ENCODE measurements at regions not wholly inside any gene's neighbourhood (a gene's known extent, or its start where the extent isn't known, plus 50 kb on each side); places are given as distances from the start of the nearest gene placed in this dataset.

DNA sequence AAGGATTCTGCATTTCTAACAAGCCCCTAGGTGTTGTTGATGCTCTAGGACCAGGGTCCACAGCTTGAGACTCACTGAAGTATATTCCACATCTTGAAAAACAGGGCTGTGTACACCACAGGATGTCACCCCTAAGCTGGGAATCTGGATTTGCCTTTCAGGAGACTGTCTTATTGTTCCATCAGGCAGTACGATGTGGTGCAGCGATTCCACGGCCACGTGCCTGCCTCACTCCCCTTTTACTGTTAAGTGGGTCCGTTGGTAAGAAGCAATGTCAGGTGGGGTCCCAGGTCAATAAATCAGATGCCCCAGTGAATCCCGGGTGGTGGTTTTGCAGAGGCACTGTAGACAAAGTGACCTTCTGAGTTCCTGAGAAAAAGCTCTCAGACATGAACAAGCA is 470.7 kb downstream of the HS3ST3B1 start:
- 92 to 97% methylated on average over 6 of the region's 6 CpGs for WGBS, 2 experiments (ENCODE audit: insufficient coverage in 1 of 2, insufficient read length in 1 of 2)
- DNase-seq: no peak
- H3K9me3 Mint-ChIP-seq: peaks cover 11% of the 10 kb centered on the region

DNA sequence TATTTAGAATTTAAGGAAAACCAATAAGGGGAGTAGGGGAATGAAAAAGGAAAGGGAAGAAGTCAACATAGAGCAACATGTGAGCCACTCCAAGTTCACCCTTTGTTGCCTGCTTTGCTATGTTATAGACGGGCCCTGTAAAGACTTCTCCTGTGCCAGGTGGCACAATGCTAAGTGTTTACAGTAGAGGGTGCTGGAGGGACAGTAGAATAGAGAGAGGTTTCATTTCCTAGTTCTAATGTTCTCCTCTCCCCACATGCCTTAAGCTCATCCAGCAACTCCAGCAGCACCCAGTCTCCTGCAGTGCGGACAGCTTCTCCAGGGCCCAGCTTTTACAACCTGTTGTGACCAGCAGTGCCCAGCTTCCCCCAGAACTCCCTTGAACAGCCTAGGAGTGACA is 468.0 kb downstream of the HS3ST3B1 start:
- no peaks in the 10 kb centered on the region for H3K36me3 ChIP-seq (ENCODE audit: control insufficient read depth, insufficient read depth, low read length)
- no peak overlapping the region for H3K4me3 ChIP-seq (ENCODE audit: low read length)
- H3K27me3 ChIP-seq (ENCODE audit: control insufficient read depth, insufficient read depth, low read length, poor library complexity, severe bottlenecking): no peaks in the 10 kb centered on the region
- H3K4me1 ChIP-seq (ENCODE audit: control insufficient read depth, insufficient read depth, low read length): no peaks in the 10 kb centered on the region
- H3K36me3 Mint-ChIP-seq (ENCODE audit: low read depth): no peaks in the 10 kb centered on the region
- H3K9me3 ChIP-seq (ENCODE audit: control insufficient read depth, low read length): peaks cover 14% of the 10 kb centered on the region
- 87 to 100% methylated on average over 1 to 2 of the region's 2 CpGs for WGBS, 2 experiments (ENCODE audit: insufficient coverage in 1 of 2, insufficient read length in 1 of 2)
- peaks cover 8% of the 10 kb centered on the region for H3K9me3 Mint-ChIP-seq
- H3K9ac ChIP-seq (ENCODE audit: extremely low read depth, low read length, poor library complexity, severe bottlenecking): no peak overlapping the region
- H3K27me3 Mint-ChIP-seq (ENCODE audit: insufficient read depth): no peaks in the 10 kb centered on the region
- H3K4me1 Mint-ChIP-seq: no peaks in the 10 kb centered on the region
- TF ChIP-seq CTCF (conservative IDR thresholded peaks at IDR 0.05): no peak
- no peak overlapping the region for H3K27ac Mint-ChIP-seq
- no peak for DNase-seq
- no peak overlapping the region for H3K4me3 Mint-ChIP-seq
- H3K27ac ChIP-seq (ENCODE audit: low read depth, low read length): no peak overlapping the region

More for the DNA sequence above, 470.7 kb downstream of the HS3ST3B1 start:
- Mint-ChIP-seq H3K4me3 (no peak overlapping the region), H3K27ac (no peak overlapping the region), H3K4me1 (peaks cover 12% of the 10 kb centered on the region), H3K27me3 (ENCODE audit: insufficient read depth) (no peaks in the 10 kb centered on the region), H3K36me3 (ENCODE audit: low read depth) (no peaks in the 10 kb centered on the region)
- Histone ChIP-seq H3K9ac (ENCODE audit: extremely low read depth, low read length, poor library complexity, severe bottlenecking) (no peak overlapping the region), H3K4me1 (ENCODE audit: control insufficient read depth, insufficient read depth, low read length) (peaks cover 4% of the 10 kb centered on the region), H3K36me3 (ENCODE audit: control insufficient read depth, insufficient read depth, low read length) (no peaks in the 10 kb centered on the region), H3K27ac (ENCODE audit: low read depth, low read length) (no peak overlapping the region), H3K4me3 (ENCODE audit: low read length) (no peak overlapping the region), H3K27me3 (ENCODE audit: control insufficient read depth, insufficient read depth, low read length, poor library complexity, severe bottlenecking) (no peaks in the 10 kb centered on the region), H3K9me3 (ENCODE audit: control insufficient read depth, low read length) (peaks cover 25% of the 10 kb centered on the region)
- no peak for TF ChIP-seq CTCF (conservative IDR thresholded peaks at IDR 0.05)

DNA sequence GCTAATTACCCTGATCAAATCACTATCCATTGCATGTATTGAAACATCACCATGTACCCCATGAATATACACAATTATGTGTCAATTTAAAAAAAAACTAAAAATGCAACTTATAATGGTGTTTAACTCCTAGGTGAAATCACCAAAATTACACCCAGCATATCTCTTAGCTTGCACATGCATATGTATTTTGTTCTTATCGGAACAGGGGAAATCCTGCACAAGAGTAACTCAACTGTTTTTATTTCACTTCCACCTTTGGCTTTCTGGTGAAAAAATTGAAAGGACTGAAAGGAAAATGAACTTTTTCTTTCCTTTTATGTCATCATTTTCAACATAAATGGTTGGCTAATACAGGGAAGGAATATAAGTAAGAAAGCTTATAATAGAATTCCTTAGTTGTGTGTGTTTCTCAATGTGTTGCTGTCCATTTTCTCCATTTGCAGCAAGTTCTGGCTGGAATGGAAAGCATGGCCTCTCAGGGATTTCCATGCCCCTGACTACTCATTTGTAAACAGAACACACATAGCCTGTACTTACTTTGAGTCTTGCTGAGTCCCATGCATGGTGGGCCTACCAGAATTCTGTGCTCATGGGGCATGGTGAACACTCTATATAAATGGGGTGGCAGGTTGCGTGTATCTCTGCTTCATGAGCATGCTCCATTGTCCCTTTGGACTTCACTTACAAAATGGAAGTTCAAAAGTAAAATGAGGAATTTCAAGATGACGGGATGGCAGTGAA is 462.0 kb downstream of the HS3ST3B1 start:
- H3K27ac Mint-ChIP-seq: no peak overlapping the region
- WGBS, 2 experiments (ENCODE audit: insufficient coverage in 1 of 2, insufficient read length in 1 of 2): 65 to 100% methylated on average over 1 to 3 of the region's 3 CpGs
- Histone ChIP-seq H3K9me3 (ENCODE audit: control insufficient read depth, low read length) (no peaks in the 10 kb centered on the region), H3K9ac (ENCODE audit: extremely low read depth, low read length, poor library complexity, severe bottlenecking) (no peak overlapping the region), H3K4me3 (ENCODE audit: low read length) (no peak overlapping the region), H3K27me3 (ENCODE audit: control insufficient read depth, insufficient read depth, low read length, poor library complexity, severe bottlenecking) (no peaks in the 10 kb centered on the region), H3K27ac (ENCODE audit: low read depth, low read length) (no peak overlapping the region), H3K36me3 (ENCODE audit: control insufficient read depth, insufficient read depth, low read length) (no peaks in the 10 kb centered on the region), H3K4me1 (ENCODE audit: control insufficient read depth, insufficient read depth, low read length) (peaks cover 5% of the 10 kb centered on the region)
- H3K4me3 Mint-ChIP-seq: no peak overlapping the region
- no peaks in the 10 kb centered on the region for H3K36me3 Mint-ChIP-seq (ENCODE audit: low read depth)
- H3K9me3 Mint-ChIP-seq: peaks cover 4% of the 10 kb centered on the region
- no peak for DNase-seq
- no peaks in the 10 kb centered on the region for H3K27me3 Mint-ChIP-seq (ENCODE audit: insufficient read depth)
- peaks cover 14% of the 10 kb centered on the region for H3K4me1 Mint-ChIP-seq
- no peak for TF ChIP-seq CTCF (conservative IDR thresholded peaks at IDR 0.05)
